HG03139 (cell line): ENCODE measurements at regions not wholly inside any gene's neighbourhood (a gene's known extent, or its start where the extent isn't known, plus 50 kb on each side); places are given as distances from the start of the nearest gene placed in this dataset.
"Not testable (repeated sequence)": the region's sequence is repeated elsewhere in the genome, so short reads cannot be mapped to it uniquely, and the experiment has no call there.

Source experiments
- ATAC-seq: cut with Tn5 transposase; IDR thresholded peaks from one replicate; pipeline ENCODE4 v1.9.1; 2021; ENCODE audit not compliant: unreplicated experiment

- ATAC-seq = no peak
Observed at GRCh38 chr6:131424475-131424874, 148.6 kb upstream of the ARG1 start.

- no peak for ATAC-seq
Observed at GRCh38 chr6:131427434-131428058, 145.5 kb upstream of the ARG1 start.

- no peak for ATAC-seq
Observed at GRCh38 chr6:131430531-131430930, 142.5 kb upstream of the ARG1 start.

- no peak for ATAC-seq
Observed at GRCh38 chr6:131431718-131432117, 141.3 kb upstream of the ARG1 start.

- ATAC-seq = no peak
Observed at GRCh38 chr6:131433927-131434326, 139.1 kb upstream of the ARG1 start.

GRCh38 chr6:131436358-131436757 is 136.7 kb upstream of the ARG1 start:
- no peak for ATAC-seq

- ATAC-seq = no peak
Observed at GRCh38 chr6:131443014-131443413, 130.0 kb upstream of the ARG1 start.

GRCh38 chr6:131443514-131443913 is 129.5 kb upstream of the ARG1 start:
- no peak for ATAC-seq

GRCh38 chr6:131445356-131445755 is 127.7 kb upstream of the ARG1 start:
- not testable (repeated sequence) for ATAC-seq

- ATAC-seq = no peak
Observed at GRCh38 chr6:131450861-131451260, 122.2 kb upstream of the ARG1 start.

- no peak for ATAC-seq
Observed at GRCh38 chr6:131451321-131452144, 121.5 kb upstream of the ARG1 start.

GRCh38 chr6:131453803-131454202 is 119.2 kb upstream of the ARG1 start:
- no peak for ATAC-seq

- no peak for ATAC-seq
Observed at GRCh38 chr6:131456565-131456964, 116.5 kb upstream of the ARG1 start.

GRCh38 chr6:131459005-131459404 is 114.0 kb upstream of the ARG1 start:
- ATAC-seq = no peak

- no peak for ATAC-seq
Observed at GRCh38 chr6:131460614-131461000, 112.4 kb upstream of the ARG1 start.

- no peak for ATAC-seq
Observed at GRCh38 chr6:131469130-131469529, 103.9 kb upstream of the ARG1 start.

- no peak for ATAC-seq
Observed at GRCh38 chr6:131470534-131470933, 102.5 kb upstream of the ARG1 start.

GRCh38 chr6:131471331-131471730 is 101.7 kb upstream of the ARG1 start:
- ATAC-seq = no peak

GRCh38 chr6:131473303-131473702 is 99.7 kb upstream of the ARG1 start:
- not testable (repeated sequence) for ATAC-seq

- no peak for ATAC-seq
Observed at GRCh38 chr6:131476362-131476761, 96.7 kb upstream of the ARG1 start.

GRCh38 chr6:131478740-131479211 is 94.2 kb upstream of the ARG1 start:
- ATAC-seq = not testable (repeated sequence)

GRCh38 chr6:131486608-131487007 is 86.4 kb upstream of the ARG1 start:
- ATAC-seq = no peak
